ENCODE measurements at regions not wholly inside any gene's neighbourhood (a gene's known extent, or its start where the extent isn't known, plus 50 kb on each side); places are given as distances from the start of the nearest gene placed in this dataset.

- no peak for ATAC-seq (ENCODE audit: low read depth)
- Histone ChIP-seq H4K8ac (ENCODE audit: low read depth in 2 of 2, low read length in 2 of 2) (no peak overlapping the region), H2AK5ac (ENCODE audit: low read depth, low read length) (no peak overlapping the region), H3K9me3 (ENCODE audit: control insufficient read depth, insufficient read depth, low read length) (peaks cover 7% of the 10 kb centered on the region; the same call in 1 of the 2 replicates), H3K23ac (ENCODE audit: low read depth, low read length) (no peak overlapping the region), H2BK20ac (ENCODE audit: low read depth, low read length) (no peak overlapping the region), H3K4me2 (ENCODE audit: low read depth, low read length) (no peak overlapping the region), H3K27me3 (ENCODE audit: control insufficient read depth, insufficient read depth, low read length) (no peaks in the 10 kb centered on the region), H3K14ac (replicated peaks; ENCODE audit: low read depth, low read length) (no peak overlapping the region), H4K5ac (ENCODE audit: low read depth, low read length) (no peak overlapping the region), H2AFZ (replicated peaks; ENCODE audit: low read length, poor library complexity) (no peak overlapping the region), H3K27ac (ENCODE audit: insufficient read depth, low read length) (no peak overlapping the region), H2BK120ac (ENCODE audit: low read depth, low read length) (no peak overlapping the region), H2BK15ac (ENCODE audit: low read depth, low read length) (no peak overlapping the region), H2AK9ac (replicated peaks; ENCODE audit: low read depth, low read length, poor library complexity) (no peak overlapping the region), H3K18ac (ENCODE audit: low read depth, low read length) (no peak overlapping the region), H3K9ac (ENCODE audit: low read depth, low read length) (no peak overlapping the region), H4K91ac (ENCODE audit: insufficient read depth, low read depth, low read length) (no peak overlapping the region), H3K4me3 (ENCODE audit: insufficient read depth, low read depth, low read length) (no peak overlapping the region), H4K20me1 (ENCODE audit: insufficient read depth, low read length) (no peaks in the 10 kb centered on the region), H3K4me1 (ENCODE audit: control insufficient read depth, insufficient read depth, low read length) (no peaks in the 10 kb centered on the region), H2BK5ac (ENCODE audit: low read depth, low read length, poor library complexity, severe bottlenecking) (no peak overlapping the region), H3K79me1 (ENCODE audit: low read depth in 1 of 2, low read length in 2 of 2) (no peaks in the 10 kb centered on the region), H3K56ac (ENCODE audit: extremely low read depth, insufficient read depth, low read length) (no peak overlapping the region), H3K36me3 (ENCODE audit: control insufficient read depth, insufficient read depth, low read length) (no peaks in the 10 kb centered on the region), H3K9me1 (ENCODE audit: insufficient read depth, low read length) (no peaks in the 10 kb centered on the region), H3K4ac (ENCODE audit: low read depth, low read length) (no peak overlapping the region)
- intact Hi-C loops (cut with micrococcal nuclease) = no loop called here
- TF ChIP-seq FOS (IDR thresholded peaks at IDR 0.05; ENCODE audit: low read depth, low read length) = no peak
- no peak for TF ChIP-seq RFX5 (IDR thresholded peaks at IDR 0.05; ENCODE audit: low read depth, low read length)
- no peak for TF ChIP-seq CTCF (conservative IDR thresholded peaks at IDR 0.05; ENCODE audit: low read depth, low read length)
- no peak for TF ChIP-seq MAZ (IDR thresholded peaks at IDR 0.05; ENCODE audit: borderline replicate concordance, low read depth, low read length)
- no peak for TF ChIP-seq CEBPB (IDR thresholded peaks at IDR 0.05; ENCODE audit: low read depth, low read length)
- no peak for TF ChIP-seq SMC3 (IDR thresholded peaks at IDR 0.05; ENCODE audit: low read depth, low read length)
- TF ChIP-seq POLR2A (IDR thresholded peaks at IDR 0.05; ENCODE audit: low read depth, low read length) = no peak
- no peak for TF ChIP-seq RCOR1 (IDR thresholded peaks at IDR 0.05; ENCODE audit: insufficient replicate concordance, low read length)
- no peak for TF ChIP-seq CHD1 (IDR thresholded peaks at IDR 0.05; ENCODE audit: low read depth, low read length)
- no peak for TF ChIP-seq NFE2L2 (IDR thresholded peaks at IDR 0.05; ENCODE audit: low read depth, low read length)
- TF ChIP-seq USF2 (IDR thresholded peaks at IDR 0.05; ENCODE audit: low read depth, low read length) = no peak
- no peak for TF ChIP-seq ELK1 (IDR thresholded peaks at IDR 0.05; ENCODE audit: borderline replicate concordance, low read depth, low read length)
- no peak for TF ChIP-seq MXI1 (IDR thresholded peaks at IDR 0.05; ENCODE audit: borderline replicate concordance, low read depth, low read length)
- TF ChIP-seq RAD21 (IDR thresholded peaks at IDR 0.05; ENCODE audit: low read length) = no peak
- no peak for TF ChIP-seq BHLHE40 (IDR thresholded peaks at IDR 0.05; ENCODE audit: low read depth, low read length)
- no peak for TF ChIP-seq MAFK (IDR thresholded peaks at IDR 0.05; ENCODE audit: low read depth, low read length)
- dilution Hi-C loops (cut with HindIII; ENCODE audit: low sequenced_read_pairs, unreplicated experiment) = no loop called here
- ChIA-PET POLR2A (ENCODE audit: unreplicated experiment) (no interaction called here), CTCF (no interaction called here)
- DNase-seq = no peak
- BruUV-seq (replicated peaks) = no TSS peak
- WGBS, 2 experiments (ENCODE audit: extremely low coverage in 2 of 2, insufficient read length in 1 of 2) = no CpG with 5 or more reads among the region's 3 CpGs
- in situ Hi-C loops (cut with MboI; ENCODE audit: low sequenced_read_pairs) = no loop called here
Measured at GRCh38 chr7:109772161-109772560, 1202.5 kb downstream of the DNAJB9 start.
